Tibial nerve (tissue), 4 donors: ENCODE measurements at regions not wholly inside any gene's neighbourhood (a gene's known extent, or its start where the extent isn't known, plus 50 kb on each side); places are given as distances from the start of the nearest gene placed in this dataset.
A peak's percentile ranks its signal among the peaks of the same experiment; 100 is the strongest.

Experiments
- DNase-seq, 2 donors: peaks; one replicate each; pipeline ENCODE4 v3.0.0-alpha.2; 2019; ENCODE audit warnings: low spot score in 2 of 2
- H3K27ac ChIP-seq, 4 donors: fragments of 200-600 bp; sonication (generic) in 3 of 4; one replicate each; pipeline ENCODE4 v1.5.1; 2017 to 2019; ENCODE audit warnings: mild to moderate bottlenecking in 1 of 4
- H3K27me3 ChIP-seq, 2 donors: fragments of 200-600 bp; sonication (generic) in 1 of 2; one replicate each; pipeline versions ENCODE4 v1.5.1 to v1.6.0; 2017 to 2019
- H3K36me3 ChIP-seq, 3 donors: fragments of 200-600 bp; sonication (generic); one replicate each; pipeline ENCODE4 v1.5.1; 2018 to 2019
- H3K4me1 ChIP-seq, 4 donors: fragments of 200-600 bp; sonication (generic) in 3 of 4; one replicate each; pipeline ENCODE4 v1.5.1; 2017 to 2019
- H3K4me3 ChIP-seq, 4 donors: fragments of 200-600 bp; sonication (generic) in 3 of 4; one replicate each; pipeline ENCODE4 v1.5.1; 2017 to 2019; ENCODE audit warnings: mild to moderate bottlenecking in 1 of 4, moderate library complexity in 1 of 4
- H3K9me3 ChIP-seq, 4 donors: fragments of 200-600 bp; sonication (generic) in 3 of 4; one replicate each; pipeline ENCODE4 v1.5.1; 2017 to 2019
- CTCF ChIP-seq, 5 experiments: fragments of 200-600 bp in 3 of 5; fragments of 450-650 bp in 2 of 5; sonication (generic) in 3 of 5; IDR thresholded peaks; one replicate each; pipeline ENCODE4 v1.5.1; 2016 to 2019; ENCODE audit warnings: antibody characterized with exemption in 5 of 5, mild to moderate bottlenecking in 3 of 5, moderate library complexity in 2 of 5
- EP300 ChIP-seq, 2 donors: sonication (generic); formaldehyde crosslinking; IDR thresholded peaks; one replicate each; pipeline ENCODE4 v1.6.1; 2017; ENCODE audit warnings: antibody characterized with exemption in 2 of 2, mild to moderate bottlenecking in 1 of 2
- POLR2A ChIP-seq, 2 donors: fragments of 450-650 bp; IDR thresholded peaks; one replicate each; pipeline ENCODE4 v1.6.1; 2017; ENCODE audit warnings: antibody characterized with exemption in 2 of 2, mild to moderate bottlenecking in 2 of 2, moderate library complexity in 2 of 2
- WGBS, 2 donors: methylation state at CpG; one replicate each; pipeline ENCODE4 v1.1.5; 2018; 5-methylcytosine and 5-hydroxymethylcytosine counted together

GRCh38 chr6:156688620-156688971, 88.6 kb upstream of the ARID1B start:
- H3K9me3 ChIP-seq: no peaks in the 10 kb centered on the region
- TF ChIP-seq POLR2A (IDR thresholded peaks at IDR 0.05) (no peak), CTCF (IDR thresholded peaks at IDR 0.05) (no peak), EP300 (IDR thresholded peaks at IDR 0.05) (no peak)
- H3K27me3 ChIP-seq: no peaks in the 10 kb centered on the region
- H3K36me3 ChIP-seq: no peaks in the 10 kb centered on the region
- no peak for DNase-seq
- H3K4me3 ChIP-seq: no peak overlapping the region
- WGBS, 2 donors: 93 to 97% methylated on average over 1 of the region's 1 CpG
- H3K4me1 ChIP-seq: peaks cover 0 to 17% (median 6%) of the 10 kb centered on the region in 4 donors
- H3K27ac ChIP-seq: peak overlapping the region; percentile 82 to 99 (median 95)

GRCh38 chr6:156687789-156688619, 89.2 kb upstream of the ARID1B start:
- no peak for DNase-seq
- 4 to 7% methylated on average over 22 of the region's 22 CpGs for WGBS, 2 donors
- peaks cover 0 to 17% (median 6%) of the 10 kb centered on the region in 4 donors for H3K4me1 ChIP-seq
- peak overlapping the region; percentile 71 to 77 (median 74) for H3K4me3 ChIP-seq
- no peaks in the 10 kb centered on the region for H3K27me3 ChIP-seq
- H3K27ac ChIP-seq: peak overlapping the region; percentile 82 to 99 (median 95)
- no peaks in the 10 kb centered on the region for H3K36me3 ChIP-seq
- TF ChIP-seq POLR2A (IDR thresholded peaks at IDR 0.05) (no peak), EP300 (IDR thresholded peaks at IDR 0.05) (peak in 1 of 2 donors; percentile 42)
- no peaks in the 10 kb centered on the region for H3K9me3 ChIP-seq

- peaks cover 0 to 17% (median 6%) of the 10 kb centered on the region in 4 donors for H3K4me1 ChIP-seq
- peak overlapping the region; percentile 71 to 79 (median 76) for H3K4me3 ChIP-seq
- H3K27ac ChIP-seq: peak overlapping the region; percentile 95 to 99 (median 98)
- no peaks in the 10 kb centered on the region for H3K9me3 ChIP-seq
- no peaks in the 10 kb centered on the region for H3K27me3 ChIP-seq
- TF ChIP-seq EP300 (IDR thresholded peaks at IDR 0.05) (peak; percentile 52 to 95), CTCF (IDR thresholded peaks at IDR 0.05) (no peak), POLR2A (IDR thresholded peaks at IDR 0.05) (peak; percentile 50 to 81)
- 0 to 1% methylated on average over 60 to 73 of the region's 105 CpGs for WGBS, 2 donors
- DNase-seq: peak; percentile 82 to 85
- H3K36me3 ChIP-seq: no peaks in the 10 kb centered on the region
These were observed 90.0 kb upstream of the ARID1B start for GRCh38 chr6:156686995-156687788.

- WGBS, 2 donors: 1% methylated on average over 15 of the region's 15 CpGs
- Histone ChIP-seq H3K27ac (peak overlapping the region; percentile 94 to 99 (median 98)), H3K36me3 (no peaks in the 10 kb centered on the region), H3K9me3 (no peaks in the 10 kb centered on the region), H3K4me3 (peak overlapping the region; percentile 56 to 79 (median 72)), H3K4me1 (peaks cover 0 to 17% (median 6%) of the 10 kb centered on the region in 4 donors), H3K27me3 (no peaks in the 10 kb centered on the region)
- TF ChIP-seq EP300 (IDR thresholded peaks at IDR 0.05) (no peak), POLR2A (IDR thresholded peaks at IDR 0.05) (no peak), CTCF (IDR thresholded peaks at IDR 0.05) (peak in 4 of 5 experiments; percentile 18 to 60 (median 40))
- DNase-seq: peak; percentile 16 to 74
These were observed 90.7 kb upstream of the ARID1B start for GRCh38 chr6:156686301-156686994.

DNA sequence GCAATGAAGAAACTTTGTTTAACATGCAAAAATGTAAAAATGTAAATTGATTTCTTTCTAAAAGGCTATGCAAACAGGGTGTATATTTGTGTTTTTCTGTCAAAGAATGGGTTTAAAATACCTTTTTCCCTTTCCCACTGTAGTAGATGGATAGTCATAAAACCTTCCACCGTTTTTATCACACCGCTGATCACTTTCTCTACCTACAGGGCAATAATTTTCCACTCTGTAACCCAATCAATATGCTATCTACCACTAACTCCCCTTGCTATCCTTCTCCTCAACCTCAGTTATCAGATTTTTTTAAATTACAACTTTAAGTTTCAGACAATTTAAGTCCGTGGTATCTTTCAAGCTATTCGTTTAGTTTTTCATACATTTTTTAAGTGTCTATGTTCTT, 91.4 kb upstream of the ARID1B start:
- Histone ChIP-seq H3K4me1 (peaks cover 0 to 17% (median 6%) of the 10 kb centered on the region in 4 donors), H3K27ac (peak overlapping the region; percentile 94 to 99 (median 98)), H3K36me3 (no peaks in the 10 kb centered on the region), H3K27me3 (no peaks in the 10 kb centered on the region), H3K9me3 (no peaks in the 10 kb centered on the region), H3K4me3 (peak overlapping the region; percentile 56 to 79 (median 72))
- 12 to 16% methylated on average over 4 of the region's 4 CpGs for WGBS, 2 donors
- TF ChIP-seq EP300 (IDR thresholded peaks at IDR 0.05): no peak
- no peak for TF ChIP-seq POLR2A (IDR thresholded peaks at IDR 0.05)
- DNase-seq: no peak
